Osteoblast (primary cell): ENCODE measurements at regions not wholly inside any gene's neighbourhood (a gene's known extent, or its start where the extent isn't known, plus 50 kb on each side); places are given as distances from the start of the nearest gene placed in this dataset.

Source experiments
- DNase-seq: peaks from one replicate; pipeline ENCODE4 v3.0.0; 2011; ENCODE audit warnings: low spot score, mixed read lengths; ENCODE audit not compliant: insufficient read length; ENCODE audit errors: missing footprints
- H2AFZ ChIP-seq: 2 replicates; pipeline ENCODE4 v1.6.0; 2011; ENCODE audit warnings: mild to moderate bottlenecking, low read length
- H3K27ac ChIP-seq: 2 replicates; pipeline ENCODE4 v1.5.1; 2011; ENCODE audit warnings: mild to moderate bottlenecking, low read depth, low read length, moderate library complexity
- H3K27me3 ChIP-seq: 2 replicates; pipeline ENCODE4 v1.6.0; 2012; ENCODE audit warnings: mild to moderate bottlenecking, control low read depth, inconsistent platforms, low read length, moderate library complexity; ENCODE audit not compliant: insufficient read depth
- H3K36me3 ChIP-seq: 2 replicates; pipeline ENCODE4 v1.5.1; 2011; ENCODE audit warnings: mild to moderate bottlenecking, low read length, control low read depth, moderate library complexity; ENCODE audit not compliant: insufficient read depth
- H3K4me1 ChIP-seq: 2 replicates; pipeline ENCODE4 v1.5.1; 2011; ENCODE audit warnings: mild to moderate bottlenecking, low read length, control low read depth, moderate library complexity; ENCODE audit not compliant: insufficient read depth
- H3K4me2 ChIP-seq: 2 replicates; pipeline ENCODE4 v1.6.0; 2011; ENCODE audit warnings: mild to moderate bottlenecking, low read length; ENCODE audit not compliant: insufficient read depth
- H3K4me3 ChIP-seq: fragments of 200-600 bp; sonication (generic); 3 replicates; pipeline ENCODE4 v1.5.1; 2012; ENCODE audit warnings: mild to moderate bottlenecking, low read length, inconsistent platforms; ENCODE audit not compliant: insufficient read depth
- H3K79me2 ChIP-seq: 2 replicates; pipeline ENCODE4 v1.6.0; 2012; ENCODE audit warnings: mild to moderate bottlenecking, low read length, control low read depth, inconsistent platforms; ENCODE audit not compliant: insufficient read depth
- H3K9me3 ChIP-seq: 2 replicates; pipeline ENCODE4 v1.5.1; 2011; ENCODE audit warnings: low read depth, low read length, control low read depth
- H4K20me1 ChIP-seq: 2 replicates; pipeline ENCODE4 v1.6.0; 2012; ENCODE audit warnings: mild to moderate bottlenecking, low read length, control low read depth; ENCODE audit not compliant: insufficient read depth
- TF ChIP-seq, protein P1 (sequence below): IDR thresholded peaks from 2 replicates; pipeline ENCODE4 v1.5.1; 2011; ENCODE audit warnings: mild to moderate bottlenecking, low read depth, low read length, moderate library complexity; ENCODE audit errors: extremely low read depth

- H3K4me1 ChIP-seq: peaks cover 19% of the 10 kb centered on the region
- no peak for DNase-seq
These were observed 928.0 kb upstream of the SOX9 start for GRCh38 chr17:71192848-71193247.

GRCh38 chr17:71200597-71200996 is 920.2 kb upstream of the SOX9 start:
- Histone ChIP-seq H3K9me3 (no peaks in the 10 kb centered on the region), H4K20me1 (no peaks in the 10 kb centered on the region), H3K27me3 (no peaks in the 10 kb centered on the region), H3K4me3 (no peak overlapping the region), H3K79me2 (no peaks in the 10 kb centered on the region), H3K36me3 (no peaks in the 10 kb centered on the region), H2AFZ (no peak overlapping the region), H3K27ac (no peak overlapping the region), H3K4me2 (no peak overlapping the region), H3K4me1 (peaks cover 2% of the 10 kb centered on the region)
- TF ChIP-seq, protein P1, sequence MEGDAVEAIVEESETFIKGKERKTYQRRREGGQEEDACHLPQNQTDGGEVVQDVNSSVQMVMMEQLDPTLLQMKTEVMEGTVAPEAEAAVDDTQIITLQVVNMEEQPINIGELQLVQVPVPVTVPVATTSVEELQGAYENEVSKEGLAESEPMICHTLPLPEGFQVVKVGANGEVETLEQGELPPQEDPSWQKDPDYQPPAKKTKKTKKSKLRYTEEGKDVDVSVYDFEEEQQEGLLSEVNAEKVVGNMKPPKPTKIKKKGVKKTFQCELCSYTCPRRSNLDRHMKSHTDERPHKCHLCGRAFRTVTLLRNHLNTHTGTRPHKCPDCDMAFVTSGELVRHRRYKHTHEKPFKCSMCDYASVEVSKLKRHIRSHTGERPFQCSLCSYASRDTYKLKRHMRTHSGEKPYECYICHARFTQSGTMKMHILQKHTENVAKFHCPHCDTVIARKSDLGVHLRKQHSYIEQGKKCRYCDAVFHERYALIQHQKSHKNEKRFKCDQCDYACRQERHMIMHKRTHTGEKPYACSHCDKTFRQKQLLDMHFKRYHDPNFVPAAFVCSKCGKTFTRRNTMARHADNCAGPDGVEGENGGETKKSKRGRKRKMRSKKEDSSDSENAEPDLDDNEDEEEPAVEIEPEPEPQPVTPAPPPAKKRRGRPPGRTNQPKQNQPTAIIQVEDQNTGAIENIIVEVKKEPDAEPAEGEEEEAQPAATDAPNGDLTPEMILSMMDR: no peak
- no peak for DNase-seq

More at GRCh38 chr17:71192848-71193247, 928.0 kb upstream of the SOX9 start:
- H3K79me2 ChIP-seq: no peaks in the 10 kb centered on the region
- no peak overlapping the region for H2AFZ ChIP-seq
- no peak overlapping the region for H3K4me2 ChIP-seq
- no peak overlapping the region for H3K27ac ChIP-seq
- TF ChIP-seq, protein P1: no peak
- H3K9me3 ChIP-seq: no peaks in the 10 kb centered on the region
- no peaks in the 10 kb centered on the region for H4K20me1 ChIP-seq
- no peak overlapping the region for H3K4me3 ChIP-seq
- H3K27me3 ChIP-seq: no peaks in the 10 kb centered on the region
- H3K36me3 ChIP-seq: no peaks in the 10 kb centered on the region

DNA sequence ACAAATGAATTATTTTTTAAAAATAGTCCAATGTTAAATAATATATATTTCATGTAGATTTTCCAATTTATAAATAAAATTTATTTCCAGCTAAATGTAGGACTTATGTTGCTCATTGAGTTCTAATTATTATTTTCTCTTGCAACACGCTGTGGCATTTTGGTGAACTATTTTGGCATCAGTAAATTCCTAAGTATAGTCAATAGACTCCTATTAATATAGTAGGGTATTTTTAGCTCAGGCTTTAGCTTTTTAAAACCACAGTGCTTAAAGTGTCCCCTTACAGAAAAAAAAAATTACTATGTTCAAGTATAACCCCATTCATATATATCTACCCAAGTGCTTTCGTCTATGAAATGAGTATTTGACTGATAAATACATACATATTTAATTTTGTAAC is 919.2 kb upstream of the SOX9 start:
- H3K79me2 ChIP-seq: no peaks in the 10 kb centered on the region
- no peak overlapping the region for H3K4me3 ChIP-seq
- H3K4me2 ChIP-seq: no peak overlapping the region
- no peak overlapping the region for H3K27ac ChIP-seq
- no peaks in the 10 kb centered on the region for H3K27me3 ChIP-seq
- no peak for DNase-seq
- no peaks in the 10 kb centered on the region for H3K36me3 ChIP-seq
- no peaks in the 10 kb centered on the region for H4K20me1 ChIP-seq
- peaks cover 2% of the 10 kb centered on the region for H3K4me1 ChIP-seq
- no peaks in the 10 kb centered on the region for H3K9me3 ChIP-seq
- H2AFZ ChIP-seq: no peak overlapping the region
- TF ChIP-seq, protein P1: no peak

DNA sequence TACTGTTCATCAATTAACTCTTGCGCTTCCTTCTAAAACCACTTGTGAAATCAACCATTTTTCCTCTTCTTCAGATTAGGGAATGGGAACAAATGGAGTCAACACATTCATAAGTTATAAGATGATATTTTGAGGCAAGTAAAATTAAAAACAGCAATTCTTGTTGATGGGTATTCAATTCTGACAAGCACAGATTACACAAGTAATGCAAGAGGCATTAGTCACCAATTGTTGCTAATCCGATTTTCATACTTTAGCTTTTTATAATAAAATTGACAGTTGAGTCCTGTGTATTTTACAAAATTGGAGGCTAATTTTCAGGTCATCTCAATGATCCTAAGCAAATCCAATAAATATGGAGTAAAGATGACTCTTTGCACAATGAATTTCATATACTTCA is 918.4 kb upstream of the SOX9 start:
- no peak overlapping the region for H3K4me3 ChIP-seq
- TF ChIP-seq, protein P1: no peak
- H3K4me2 ChIP-seq: no peak overlapping the region

More for the DNA sequence above, 918.4 kb upstream of the SOX9 start:
- H4K20me1 ChIP-seq: no peaks in the 10 kb centered on the region
- H3K27ac ChIP-seq: no peak overlapping the region
- H3K79me2 ChIP-seq: no peaks in the 10 kb centered on the region
- DNase-seq: no peak
- H2AFZ ChIP-seq: no peak overlapping the region
- H3K27me3 ChIP-seq: no peaks in the 10 kb centered on the region
- no peaks in the 10 kb centered on the region for H3K36me3 ChIP-seq
- peaks cover 2% of the 10 kb centered on the region for H3K4me1 ChIP-seq
- H3K9me3 ChIP-seq: no peaks in the 10 kb centered on the region
